ENCODE measurements at regions not wholly inside any gene's neighbourhood (a gene's known extent, or its start where the extent isn't known, plus 50 kb on each side); places are given as distances from the start of the nearest gene placed in this dataset.

- no peak for TF ChIP-seq CTCF (IDR thresholded peaks at IDR 0.05; ENCODE audit: low read length)
- TF ChIP-seq EZH2 (IDR thresholded peaks at IDR 0.05; ENCODE audit: borderline replicate concordance, low read length): no peak
Measured at GRCh38 chr3:154678041-154678654, 248.2 kb upstream of the GPR149 start.

GRCh38 chr3:154668835-154669234 lies 238.8 kb upstream of the GPR149 start:
- Histone ChIP-seq H3K4me1 (ENCODE audit: insufficient read depth, low read length, severe bottlenecking) (no peaks in the 10 kb centered on the region), H3K9me3 (ENCODE audit: low read length) (no peaks in the 10 kb centered on the region), H4K20me1 (ENCODE audit: insufficient read depth, low read length) (no peaks in the 10 kb centered on the region), H3K27ac (ENCODE audit: low read depth, low read length, poor library complexity, severe bottlenecking) (no peak overlapping the region), H3K4me2 (ENCODE audit: low read length) (no peak overlapping the region), H3K4me3 (ENCODE audit: low read depth, low read length, poor library complexity, severe bottlenecking) (no peak overlapping the region), H3K9me2 (ENCODE audit: low read depth, low read length) (no peaks in the 10 kb centered on the region), H3F3A (ENCODE audit: insufficient read depth, low read length) (no peaks in the 10 kb centered on the region), H3K27me3 (ENCODE audit: insufficient read depth, low read length) (no peaks in the 10 kb centered on the region), H3K36me3 (ENCODE audit: insufficient read depth, low read length) (no peaks in the 10 kb centered on the region), H3K9ac (ENCODE audit: low read length) (no peak overlapping the region), H3K79me2 (ENCODE audit: insufficient read depth, low read length) (no peaks in the 10 kb centered on the region), H2AFZ (ENCODE audit: low read length) (no peak overlapping the region)
- no peak for TF ChIP-seq CTCF (IDR thresholded peaks at IDR 0.05; ENCODE audit: low read length)
- no peak for TF ChIP-seq EZH2 (IDR thresholded peaks at IDR 0.05; ENCODE audit: borderline replicate concordance, low read length)

More at GRCh38 chr3:154678041-154678654, 248.2 kb upstream of the GPR149 start:
- Histone ChIP-seq H3K4me2 (ENCODE audit: low read length) (no peak overlapping the region), H3K9me3 (ENCODE audit: low read length) (no peaks in the 10 kb centered on the region), H3K27me3 (ENCODE audit: insufficient read depth, low read length) (0 out of 2 replicates have a peak, but pooled peaks cover 4% of the 10 kb centered on the region), H3K36me3 (ENCODE audit: insufficient read depth, low read length) (no peaks in the 10 kb centered on the region), H3F3A (ENCODE audit: insufficient read depth, low read length) (no peaks in the 10 kb centered on the region), H3K9ac (ENCODE audit: low read length) (no peak overlapping the region), H3K79me2 (ENCODE audit: insufficient read depth, low read length) (no peaks in the 10 kb centered on the region), H3K27ac (ENCODE audit: low read depth, low read length, poor library complexity, severe bottlenecking) (no peak overlapping the region), H3K9me2 (ENCODE audit: low read depth, low read length) (no peaks in the 10 kb centered on the region), H3K4me3 (ENCODE audit: low read depth, low read length, poor library complexity, severe bottlenecking) (no peak overlapping the region), H3K4me1 (ENCODE audit: insufficient read depth, low read length, severe bottlenecking) (no peaks in the 10 kb centered on the region), H2AFZ (ENCODE audit: low read length) (no peak overlapping the region), H4K20me1 (ENCODE audit: insufficient read depth, low read length) (no peaks in the 10 kb centered on the region)

- H3K9ac ChIP-seq (ENCODE audit: low read length): no peak overlapping the region
- H3K27ac ChIP-seq (ENCODE audit: low read depth, low read length, poor library complexity, severe bottlenecking): no peak overlapping the region
- no peaks in the 10 kb centered on the region for H3K27me3 ChIP-seq (ENCODE audit: insufficient read depth, low read length)
- H3K9me3 ChIP-seq (ENCODE audit: low read length): no peaks in the 10 kb centered on the region
- no peaks in the 10 kb centered on the region for H3K9me2 ChIP-seq (ENCODE audit: low read depth, low read length)
- no peaks in the 10 kb centered on the region for H4K20me1 ChIP-seq (ENCODE audit: insufficient read depth, low read length)
- no peak overlapping the region for H3K4me3 ChIP-seq (ENCODE audit: low read depth, low read length, poor library complexity, severe bottlenecking)
- H3F3A ChIP-seq (ENCODE audit: insufficient read depth, low read length): no peaks in the 10 kb centered on the region
- H3K79me2 ChIP-seq (ENCODE audit: insufficient read depth, low read length): no peaks in the 10 kb centered on the region
- H3K4me2 ChIP-seq (ENCODE audit: low read length): no peak overlapping the region
- H3K4me1 ChIP-seq (ENCODE audit: insufficient read depth, low read length, severe bottlenecking): no peaks in the 10 kb centered on the region
- H3K36me3 ChIP-seq (ENCODE audit: insufficient read depth, low read length): no peaks in the 10 kb centered on the region
- H2AFZ ChIP-seq (ENCODE audit: low read length): no peak overlapping the region
- TF ChIP-seq CTCF (IDR thresholded peaks at IDR 0.05; ENCODE audit: low read length) (no peak), EZH2 (IDR thresholded peaks at IDR 0.05; ENCODE audit: borderline replicate concordance, low read length) (no peak)
Measured at GRCh38 chr3:154668187-154668586, 238.2 kb upstream of the GPR149 start.

Measured in OCI-LY1 (cell line).